GM19328 (cell line): ENCODE measurements at regions not wholly inside any gene's neighbourhood (a gene's known extent, or its start where the extent isn't known, plus 50 kb on each side); places are given as distances from the start of the nearest gene placed in this dataset.
"Not testable (repeated sequence)": the region's sequence is repeated elsewhere in the genome, so short reads cannot be mapped to it uniquely, and the experiment has no call there.

ENCODE experiments used
- ATAC-seq: cut with Tn5 transposase; IDR thresholded peaks from one replicate; pipeline ENCODE4 v1.9.1; 2021; ENCODE audit warnings: mild to moderate bottlenecking, moderate library complexity; ENCODE audit not compliant: unreplicated experiment

DNA sequence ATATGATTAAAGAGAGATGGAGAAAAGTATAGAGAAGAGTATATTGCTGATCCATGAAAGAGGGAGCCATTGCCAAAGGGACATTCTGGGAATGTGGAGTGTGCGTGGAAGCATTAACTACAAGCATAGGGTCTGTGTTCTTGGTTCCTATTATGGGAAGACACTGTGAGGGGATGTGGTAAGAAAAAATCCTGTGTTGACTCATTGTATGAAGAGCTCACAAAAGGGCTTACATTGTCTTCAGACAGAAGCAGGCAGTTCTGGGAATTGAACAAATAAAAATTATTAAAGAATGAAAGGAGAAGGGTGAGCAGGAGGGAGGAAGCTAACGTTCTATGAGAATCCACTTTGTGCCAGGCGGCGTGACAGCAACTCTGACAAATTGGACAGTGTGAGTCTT is 250.4 kb upstream of the CHD1 start:
- ATAC-seq: no peak

DNA sequence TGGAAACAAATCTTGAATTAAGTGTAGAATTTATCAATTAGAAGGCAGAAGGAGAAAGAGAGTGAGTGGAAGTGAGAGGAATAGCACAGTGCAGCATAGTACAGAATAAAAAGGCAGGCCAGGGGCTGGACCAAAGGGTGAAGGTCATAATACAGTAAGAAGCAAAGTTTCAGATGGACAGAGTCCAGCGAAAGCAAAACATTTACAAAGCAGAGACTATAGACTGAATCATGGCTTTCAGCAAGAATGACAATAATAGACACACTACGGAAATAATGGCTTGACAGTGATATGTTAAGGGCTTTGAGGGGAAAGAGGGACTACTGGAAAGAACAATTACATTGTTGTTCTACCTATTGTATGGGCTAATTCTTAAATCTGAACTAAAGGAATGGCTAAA is 249.0 kb upstream of the CHD1 start:
- no peak for ATAC-seq

DNA sequence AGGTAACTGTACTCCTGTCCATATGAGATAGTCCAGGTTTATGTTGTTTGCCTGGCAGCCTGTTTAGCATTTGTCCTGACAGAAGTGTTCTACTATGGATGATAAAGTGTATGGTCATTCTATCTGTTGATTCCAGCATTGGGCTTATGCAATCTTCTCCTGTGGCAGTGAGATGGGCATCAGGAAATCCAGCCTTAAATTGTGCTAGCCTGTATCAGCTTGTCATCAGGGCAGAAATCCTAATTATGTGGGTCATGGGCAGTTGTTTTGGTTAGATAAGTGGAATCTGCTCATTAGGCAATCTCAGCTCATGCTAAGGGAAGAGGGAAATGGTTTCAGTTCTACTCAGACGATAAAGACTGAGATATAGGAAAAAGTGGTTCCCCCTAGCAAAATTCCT is 247.4 kb upstream of the CHD1 start:
- ATAC-seq: no peak

DNA sequence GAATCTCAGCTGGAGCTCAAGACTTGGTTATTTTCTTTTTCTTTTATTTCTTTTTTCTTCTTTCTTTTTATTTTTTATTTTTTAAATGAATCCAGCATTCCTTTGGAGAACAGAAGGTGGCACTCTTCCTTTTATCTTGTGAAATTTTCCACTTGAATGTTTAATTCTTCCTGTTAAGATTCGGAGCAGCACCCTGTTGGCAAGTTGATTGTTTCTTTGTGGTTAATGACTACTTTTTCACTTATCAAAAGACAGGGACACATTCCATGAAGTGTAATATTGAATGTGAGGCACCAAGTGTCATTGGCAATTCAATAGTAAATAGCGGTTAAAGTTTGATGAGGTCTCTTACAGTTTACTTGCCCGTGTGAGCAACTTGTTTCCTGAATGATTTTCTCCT is 240.5 kb upstream of the CHD1 start:
- ATAC-seq: no peak

DNA sequence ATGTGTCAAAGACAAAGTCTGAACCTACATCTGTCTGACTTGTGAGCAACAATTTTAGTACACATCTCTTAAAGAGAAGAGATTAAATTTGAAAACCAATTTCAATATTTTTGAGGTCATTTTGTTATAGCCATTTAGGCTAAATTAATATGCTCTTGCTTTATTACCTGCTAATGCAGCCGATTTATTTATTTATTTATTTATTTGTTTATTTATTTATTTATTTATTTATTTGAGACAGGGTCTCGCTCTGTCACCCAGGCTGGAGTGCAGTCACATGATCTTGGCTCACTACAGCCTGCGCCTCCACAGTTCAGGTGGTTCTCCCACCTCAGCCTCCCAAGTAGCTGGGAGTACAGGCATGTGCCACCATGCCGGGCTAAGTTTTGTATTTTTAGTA is 232.7 kb upstream of the CHD1 start:
- not testable (repeated sequence) for ATAC-seq

DNA sequence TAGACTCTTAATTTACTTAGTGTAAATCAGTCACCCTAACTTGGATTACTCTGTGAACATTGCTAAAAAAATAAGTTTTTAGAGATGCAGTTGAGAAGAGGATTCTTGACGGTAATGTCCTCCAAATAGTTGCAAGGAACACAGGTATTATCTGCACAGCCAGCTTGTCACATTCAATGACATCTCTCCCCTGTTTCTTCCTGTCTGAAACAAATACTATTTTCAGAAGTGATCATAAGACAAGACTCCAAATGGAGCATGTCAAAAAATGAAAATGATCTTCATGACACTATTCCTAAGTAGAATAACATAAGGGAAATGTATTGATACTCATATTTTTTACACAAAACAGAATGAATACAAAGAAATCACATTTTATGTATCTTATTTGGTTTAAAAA is 227.9 kb upstream of the CHD1 start:
- ATAC-seq: no peak

DNA sequence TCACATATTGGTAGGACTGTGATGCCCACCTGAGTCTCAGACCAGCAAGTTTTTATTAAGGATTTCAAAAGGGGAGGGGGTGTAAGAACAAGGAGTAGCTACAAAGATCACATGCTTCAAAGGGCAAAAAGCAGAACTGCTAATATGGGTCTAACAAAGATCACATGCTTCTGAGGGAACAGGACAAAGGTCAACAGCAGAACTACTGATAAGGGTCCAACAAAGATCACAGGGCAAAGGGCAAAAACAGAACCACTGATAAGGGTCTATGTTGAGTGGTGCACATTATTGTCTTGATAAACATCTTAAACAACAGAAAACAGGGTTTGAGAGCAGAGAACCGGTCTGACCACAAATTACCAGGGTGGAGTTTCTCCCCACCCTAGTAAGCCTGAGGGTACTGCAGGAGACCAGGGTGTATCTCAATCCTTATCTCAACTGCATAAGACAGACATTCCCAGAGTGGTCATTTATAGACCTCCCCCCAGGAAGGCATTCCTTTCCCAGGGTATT is 214.5 kb upstream of the CHD1 start:
- ATAC-seq: not testable (repeated sequence)

DNA sequence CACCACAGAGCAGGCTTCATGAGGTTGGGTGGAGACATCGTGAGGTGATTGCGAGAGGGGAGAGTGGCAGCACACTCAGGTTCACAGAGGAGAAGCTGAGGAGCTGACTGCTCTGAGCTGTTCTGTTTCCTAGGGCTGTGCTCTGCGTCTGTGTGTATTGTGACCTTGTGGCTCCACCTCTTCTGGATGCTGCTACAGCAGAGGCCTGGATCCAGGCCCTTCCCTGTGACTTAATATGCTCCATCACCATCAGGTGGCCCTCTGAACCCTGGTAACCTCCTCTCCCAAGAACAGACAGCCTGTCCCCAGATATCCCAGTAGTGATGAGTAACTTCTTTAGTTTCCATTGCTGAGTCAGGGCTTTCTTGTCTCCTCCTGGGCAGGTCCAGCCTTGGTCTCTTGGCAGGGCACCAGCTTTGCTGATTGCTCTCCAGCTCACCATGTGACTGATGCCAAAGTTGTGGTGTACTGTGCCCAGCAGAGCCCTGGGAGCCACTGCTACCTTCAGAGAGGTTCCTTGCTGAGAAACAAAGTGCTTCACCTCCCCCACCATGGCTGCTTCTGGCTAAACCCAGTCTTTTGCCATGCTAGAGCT is 212.8 kb upstream of the CHD1 start:
- ATAC-seq: no peak

DNA sequence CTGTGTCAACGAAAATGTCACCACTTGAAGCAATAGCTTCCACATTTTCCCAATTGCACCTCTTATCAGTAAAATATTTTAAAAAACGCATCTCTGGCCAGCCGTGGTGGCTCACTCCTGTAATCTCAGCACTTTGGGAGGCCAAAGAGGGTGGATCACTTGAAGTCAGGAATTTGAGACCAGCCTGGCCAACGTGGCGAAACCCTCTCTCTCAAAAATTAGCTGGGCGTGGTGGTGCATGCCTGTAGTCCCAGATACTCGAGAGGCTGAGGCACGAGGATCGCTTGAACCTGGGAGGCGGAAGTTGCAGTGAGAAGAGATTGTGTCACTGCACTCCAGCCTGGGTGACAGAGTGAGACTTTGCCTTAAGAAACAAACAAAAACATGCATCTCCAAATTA is 210.1 kb upstream of the CHD1 start:
- no peak for ATAC-seq

DNA sequence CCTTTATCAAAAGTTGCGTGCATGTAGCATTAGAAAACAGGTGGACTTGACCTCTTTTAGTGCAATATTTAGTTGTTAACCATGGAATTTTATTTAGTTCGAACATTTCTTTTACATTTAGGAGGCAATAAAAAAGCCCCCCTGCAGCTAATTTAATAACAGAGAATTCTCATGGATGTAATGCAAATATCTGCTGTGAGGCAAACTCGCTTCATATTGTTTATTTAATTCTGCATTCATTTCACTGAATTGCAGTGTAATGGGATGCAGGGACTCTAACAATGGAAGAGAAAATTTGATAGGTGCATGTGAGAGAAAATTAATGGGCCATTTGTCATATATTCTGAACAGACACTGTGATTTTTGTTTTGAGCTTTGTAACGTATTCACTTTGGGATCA is 205.1 kb upstream of the CHD1 start:
- ATAC-seq: no peak

DNA sequence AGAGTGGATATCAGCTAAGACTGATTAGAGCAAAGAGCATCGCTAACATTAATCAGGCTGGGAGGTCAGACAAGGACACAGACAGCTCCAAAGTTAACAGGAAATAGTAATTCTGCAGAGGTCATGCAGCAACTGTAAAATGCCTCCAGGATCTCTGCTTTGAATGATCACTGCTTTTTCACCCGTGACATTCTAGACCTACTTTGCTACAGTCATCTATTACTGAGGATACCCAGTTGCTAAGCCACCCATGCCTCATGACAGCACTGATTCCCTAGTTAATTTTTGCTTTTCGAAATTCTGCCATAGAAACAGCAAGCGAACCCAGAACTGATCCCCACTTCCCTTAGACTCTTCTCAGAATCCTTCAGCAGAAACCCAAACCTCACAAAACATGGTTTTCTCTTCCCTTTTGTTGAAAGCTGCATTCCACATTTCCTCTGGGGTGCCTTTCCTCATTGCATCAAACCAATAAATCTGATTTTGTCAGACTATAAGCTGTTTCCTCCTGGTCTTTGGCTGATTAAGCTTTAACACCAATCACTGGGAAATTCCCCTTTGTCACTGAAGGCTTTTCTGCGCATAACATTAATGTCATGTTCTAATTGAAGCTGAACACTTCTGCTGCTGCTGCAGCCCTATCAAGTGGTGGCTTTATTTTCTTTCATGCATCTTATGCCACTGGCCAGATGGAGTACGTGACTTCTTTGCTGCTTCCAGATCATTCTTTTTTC is 201.1 kb upstream of the CHD1 start:
- ATAC-seq: no peak

DNA sequence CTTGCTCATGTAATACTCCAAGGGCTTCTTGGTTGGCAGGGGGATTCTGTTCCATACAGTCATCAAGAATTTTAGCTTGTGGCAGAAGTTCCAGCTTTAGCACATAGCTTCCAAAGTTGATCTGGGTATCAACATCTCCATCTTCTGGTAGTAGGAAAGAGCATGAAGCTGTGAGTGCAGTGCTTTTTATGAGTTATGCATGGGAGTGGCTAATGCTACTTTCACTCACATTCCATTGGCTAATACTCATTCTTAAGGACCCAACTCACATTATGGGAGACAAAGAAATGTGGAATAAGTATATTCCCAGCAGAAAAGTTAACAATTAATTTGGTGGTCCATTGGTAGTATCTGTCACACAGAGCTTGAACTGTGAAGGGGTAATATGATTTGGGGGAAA is 194.2 kb upstream of the CHD1 start:
- ATAC-seq: no peak

DNA sequence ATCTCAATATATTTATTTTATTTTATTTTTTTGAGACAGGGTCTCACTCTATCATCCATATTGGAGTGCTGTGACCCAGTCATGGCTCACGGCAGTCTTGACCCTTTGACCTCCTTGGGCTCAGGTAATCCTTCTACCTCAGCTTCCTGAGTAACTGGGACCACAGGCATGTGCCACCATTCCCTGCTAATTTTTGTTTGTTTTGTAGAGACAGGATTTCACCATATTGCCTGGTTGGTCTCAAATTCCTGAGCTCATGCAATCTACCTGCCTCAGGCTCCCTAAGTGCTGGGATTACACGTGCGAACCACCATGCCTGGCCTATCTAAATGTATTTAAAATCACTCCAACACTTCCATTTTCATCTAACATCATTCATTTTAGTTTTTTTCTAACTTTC is 190.5 kb upstream of the CHD1 start:
- ATAC-seq: no peak

DNA sequence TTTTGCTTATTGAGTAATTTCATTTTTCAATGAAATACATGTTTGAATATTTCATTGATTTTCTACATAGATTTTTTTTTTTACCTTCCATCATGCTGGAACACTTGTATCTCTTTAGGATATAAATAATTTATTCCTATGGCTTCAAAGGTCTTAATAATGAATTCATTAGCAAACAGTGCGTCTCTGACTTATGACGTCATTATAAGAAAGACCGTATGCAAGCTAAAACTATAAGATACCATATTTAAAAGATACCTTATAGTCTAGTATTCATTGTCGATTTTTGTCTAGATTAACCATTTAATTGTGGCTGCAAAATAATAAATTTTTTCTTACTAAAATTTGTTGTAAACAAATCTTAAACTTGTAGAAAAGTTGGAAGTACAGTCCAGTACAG is 187.7 kb upstream of the CHD1 start:
- no peak for ATAC-seq

DNA sequence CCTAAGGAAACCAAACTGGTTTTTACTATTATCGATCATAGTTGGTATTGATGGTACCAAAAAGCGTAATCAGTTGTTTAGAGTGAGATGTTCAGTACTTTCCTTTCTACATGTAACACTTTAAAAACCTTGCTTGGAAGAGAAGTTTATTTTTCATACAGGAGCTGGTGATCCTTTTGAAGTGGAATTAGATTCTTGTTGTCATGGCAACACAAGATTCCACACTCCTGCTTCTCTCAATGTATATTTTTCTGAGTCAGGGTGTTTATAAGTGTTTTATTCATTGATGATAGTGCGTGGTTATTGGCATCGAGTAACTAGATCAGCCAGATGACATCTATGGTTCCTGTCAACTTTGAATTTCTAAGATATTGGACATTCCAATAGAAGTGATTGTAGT is 181.1 kb upstream of the CHD1 start:
- ATAC-seq: no peak

DNA sequence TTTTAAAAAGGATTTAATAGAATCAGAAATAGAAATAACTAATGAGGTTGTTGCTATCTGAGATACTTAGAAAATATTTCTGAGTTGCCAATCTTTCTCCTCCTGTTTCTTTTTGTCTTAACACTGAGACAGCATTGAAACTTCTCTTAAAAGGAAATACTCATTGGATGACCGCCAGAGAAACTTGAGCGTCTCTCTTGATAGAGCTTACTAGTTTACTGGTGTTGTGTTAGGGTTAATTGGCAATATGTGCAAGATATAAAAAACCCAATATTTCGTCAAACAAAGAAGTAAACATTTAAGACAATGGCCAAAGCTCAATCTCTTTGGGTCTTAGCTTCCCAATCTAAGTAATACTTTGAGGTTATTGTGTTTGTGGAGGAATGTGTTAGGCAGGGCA is 176.4 kb upstream of the CHD1 start:
- ATAC-seq: no peak

DNA sequence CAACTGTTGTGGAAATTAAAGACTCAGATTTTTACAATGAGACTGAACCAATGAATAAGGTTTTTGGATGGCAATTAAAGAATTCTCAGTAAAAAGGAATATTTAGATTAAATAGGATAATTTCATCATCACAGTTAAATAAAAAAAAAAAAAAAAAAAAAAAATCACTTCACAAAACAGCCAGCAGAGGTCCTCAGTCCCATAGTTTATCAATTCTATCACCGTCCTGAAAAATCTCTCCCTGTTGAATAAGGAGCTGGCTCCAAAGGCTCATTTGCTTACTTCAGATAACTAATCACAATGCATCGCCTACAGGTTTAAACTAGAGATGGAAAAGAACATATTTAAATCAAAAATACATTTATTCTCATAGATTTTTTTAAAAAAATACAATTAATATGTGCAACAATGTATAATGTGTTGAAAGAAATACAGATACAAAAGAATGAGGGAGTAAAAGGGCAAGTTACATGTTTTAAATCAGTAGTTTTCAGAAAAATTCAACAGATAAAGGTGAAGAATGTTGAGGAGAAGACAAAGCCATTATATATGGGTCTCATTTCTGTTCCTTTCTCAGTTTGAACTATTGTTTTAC is 175.8 kb upstream of the CHD1 start:
- no peak for ATAC-seq

DNA sequence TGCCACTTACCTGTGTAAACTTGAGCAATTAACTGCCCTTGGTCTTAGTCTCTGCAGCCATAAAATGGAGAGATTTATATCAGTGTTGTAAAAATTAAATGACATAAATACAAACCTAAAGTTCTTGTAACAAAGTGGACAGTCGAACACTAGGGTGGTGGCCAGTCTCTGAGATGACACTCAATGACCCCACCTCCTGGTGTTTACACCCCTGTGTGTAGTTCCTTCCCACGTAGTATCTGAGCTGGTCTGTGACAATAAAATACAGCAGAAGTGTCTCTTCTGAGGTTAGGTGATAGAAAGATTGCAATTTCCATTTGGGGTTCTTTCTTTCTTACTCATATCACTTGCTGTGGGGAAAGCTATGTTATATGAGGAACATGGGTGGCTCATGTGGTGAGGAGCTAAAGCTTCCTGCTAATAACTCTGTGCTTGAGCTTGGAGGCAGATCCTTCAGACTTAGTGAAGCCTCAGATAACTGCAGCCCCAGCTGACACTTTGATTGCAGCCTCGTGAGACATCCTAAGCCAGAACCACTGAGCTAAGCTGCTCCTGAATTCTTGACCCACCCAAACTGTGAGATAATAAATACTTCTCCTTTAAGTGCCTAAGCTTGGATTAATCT is 173.4 kb upstream of the CHD1 start:
- ATAC-seq: no peak

DNA sequence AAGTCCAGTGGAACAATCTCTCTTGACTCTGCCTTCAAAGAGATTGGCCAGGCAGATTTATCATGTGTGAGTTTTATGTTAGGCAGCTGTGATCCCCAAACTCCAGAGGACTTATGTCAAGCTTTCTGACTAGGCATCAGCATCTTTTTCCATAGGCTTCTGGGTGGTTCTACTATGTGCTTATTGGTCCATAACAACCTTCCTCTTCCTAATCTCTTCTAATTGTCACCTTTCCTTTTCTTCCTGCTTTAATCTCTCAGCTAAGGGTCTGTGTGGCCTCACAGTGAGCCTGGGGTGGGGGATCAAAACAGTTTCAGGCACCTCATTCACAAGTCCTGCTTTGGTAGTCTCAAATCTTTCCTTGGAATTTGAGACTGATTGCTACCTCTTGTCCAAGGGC is 170.9 kb upstream of the CHD1 start:
- ATAC-seq: no peak

DNA sequence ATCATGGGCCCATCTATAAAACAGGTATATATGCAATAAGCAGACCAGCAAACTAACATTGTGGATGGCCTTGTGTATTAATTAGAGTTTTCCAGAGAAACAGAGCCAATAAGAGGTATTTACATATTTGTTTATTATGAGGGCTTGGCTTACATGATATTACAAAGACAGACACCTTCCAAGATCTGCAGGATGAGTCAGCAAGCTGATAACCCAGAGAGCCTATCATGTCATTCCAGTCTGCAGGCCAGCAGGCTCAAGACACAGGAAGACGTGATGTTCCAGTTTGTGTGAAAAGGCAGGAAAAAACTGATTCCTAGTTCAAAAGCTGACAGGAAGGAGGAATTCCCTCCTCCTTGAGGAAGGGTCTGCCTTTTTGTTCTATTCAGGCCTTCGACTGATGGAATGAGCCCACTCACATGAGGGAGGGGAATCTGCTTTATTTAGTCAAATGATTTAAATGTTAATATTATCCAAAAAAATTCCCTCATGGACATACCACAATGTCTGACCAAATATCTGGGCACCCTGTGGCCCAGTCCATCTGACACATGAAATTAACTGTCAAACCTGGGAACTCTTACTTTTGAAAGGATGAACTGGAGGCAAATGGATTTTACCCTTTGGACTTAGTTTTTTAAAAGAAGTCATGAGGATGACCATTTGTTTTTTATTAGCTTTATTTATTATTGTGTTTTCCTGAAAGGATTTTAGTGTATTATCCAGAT is 161.2 kb upstream of the CHD1 start:
- ATAC-seq: no peak

DNA sequence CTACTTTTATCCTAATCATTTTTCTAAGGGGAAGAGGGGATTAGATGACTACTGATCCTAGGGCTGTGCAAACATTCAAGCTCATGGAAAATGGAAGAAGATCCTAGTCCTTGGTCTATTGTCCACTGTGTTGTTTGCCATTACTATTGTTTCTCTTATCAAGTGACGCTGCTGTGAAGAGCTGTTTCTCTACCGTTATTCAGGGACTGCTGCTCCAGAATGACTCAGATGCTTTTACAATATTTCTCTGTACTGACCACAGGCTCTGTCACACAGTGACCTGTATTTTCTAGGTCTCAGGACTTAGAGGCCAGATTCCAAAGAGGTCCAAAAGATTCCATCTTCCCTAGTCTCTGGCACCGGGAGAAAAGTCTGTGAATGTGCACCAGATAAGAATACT is 159.5 kb upstream of the CHD1 start:
- ATAC-seq: no peak
